CD14-positive monocyte (primary cell): ENCODE measurements at regions not wholly inside any gene's neighbourhood (a gene's known extent, or its start where the extent isn't known, plus 50 kb on each side); places are given as distances from the start of the nearest gene placed in this dataset.

Experiments used
- DNase-seq, 3 donors: peaks; one replicate each; pipeline ENCODE4 v3.0.0-alpha.2; 2011 to 2022
- H2AFZ ChIP-seq: 2 replicates; pipeline ENCODE4 v1.6.0; 2012; ENCODE audit warnings: mild to moderate bottlenecking, low read depth, low read length, inconsistent platforms; ENCODE audit not compliant: insufficient read depth, poor library complexity, severe bottlenecking
- H3K27ac ChIP-seq, 2 donors: 1 replicate in 1 of 2; 2 replicates in 1 of 2; pipeline ENCODE4 v1.5.1; 2012 to 2013; ENCODE audit warnings: low read length in 2 of 2, control low read depth in 1 of 2, inconsistent platforms in 1 of 2, low read depth in 1 of 2, mild to moderate bottlenecking in 1 of 2
- H3K27me3 ChIP-seq, 2 donors: one replicate each; pipeline versions ENCODE4 v1.6.0 to v1.6.1; 2011 to 2013; ENCODE audit warnings: low read length in 2 of 2; ENCODE audit not compliant: control insufficient read depth in 2 of 2, insufficient read depth in 2 of 2
- H3K36me3 ChIP-seq, 2 donors: replicated peaks in 1 of 2; 1 replicate in 1 of 2; 2 replicates in 1 of 2; pipeline versions ENCODE4 v1.5.1 to v1.6.1; 2012 to 2013; ENCODE audit warnings: low read length in 2 of 2, control low read depth in 1 of 2, inconsistent platforms in 1 of 2, mild to moderate bottlenecking in 1 of 2; ENCODE audit not compliant: insufficient read depth in 2 of 2, control insufficient read depth in 1 of 2
- H3K4me1 ChIP-seq, 2 donors: 1 replicate in 1 of 2; 2 replicates in 1 of 2; pipeline versions ENCODE4 v1.5.1 to v1.6.1; 2012 to 2013; ENCODE audit warnings: low read length in 2 of 2, control low read depth in 1 of 2, inconsistent platforms in 1 of 2, mild to moderate bottlenecking in 1 of 2, moderate library complexity in 1 of 2; ENCODE audit not compliant: insufficient read depth in 2 of 2, control insufficient read depth in 1 of 2
- H3K4me2 ChIP-seq: replicated peaks from 2 replicates; pipeline ENCODE3; 2012; ENCODE audit warnings: low read length, moderate library complexity, mild to moderate bottlenecking; ENCODE audit not compliant: poor library complexity, severe bottlenecking; ENCODE audit errors: extremely low read depth
- H3K4me3 ChIP-seq, 3 experiments: fragments of 200-600 bp in 1 of 3; sonication (generic) in 1 of 3; replicated peaks in 1 of 3; 1 replicate in 2 of 3; 2 replicates in 1 of 3; pipeline ENCODE4 v1.5.1; 2011 to 2013; ENCODE audit warnings: low read length in 3 of 3, mild to moderate bottlenecking in 3 of 3, control low read depth in 2 of 3, low read depth in 2 of 3, inconsistent platforms in 1 of 3, moderate library complexity in 1 of 3
- H3K79me2 ChIP-seq: 2 replicates; pipeline ENCODE4 v1.6.0; 2012; ENCODE audit warnings: mild to moderate bottlenecking, control low read depth, inconsistent platforms, low read length, moderate library complexity; ENCODE audit not compliant: insufficient read depth
- H3K9ac ChIP-seq: 2 replicates; pipeline ENCODE4 v1.6.0; 2017; ENCODE audit warnings: low read length, mild to moderate bottlenecking; ENCODE audit not compliant: insufficient read depth, poor library complexity, severe bottlenecking
- H3K9me3 ChIP-seq, 2 donors: replicated peaks in 1 of 2; 1 replicate in 1 of 2; 2 replicates in 1 of 2; pipeline versions ENCODE4 v1.5.1 to v1.6.1; 2012 to 2013; ENCODE audit warnings: low read length in 2 of 2, control low read depth in 1 of 2; ENCODE audit not compliant: control insufficient read depth in 1 of 2, insufficient read depth in 1 of 2
- H4K20me1 ChIP-seq: 2 replicates; pipeline ENCODE4 v1.6.0; 2012; ENCODE audit warnings: mild to moderate bottlenecking, low read length, control low read depth, moderate library complexity; ENCODE audit not compliant: insufficient read depth
- H3K27ac Mint-ChIP-seq, 7 donors: one replicate each; pipeline ENCODE4 v1.8.0; 2020; ENCODE audit warnings: mild to moderate bottlenecking in 7 of 7, mixed read lengths in 7 of 7, moderate library complexity in 6 of 7, inconsistent platforms in 2 of 7
- H3K27me3 Mint-ChIP-seq, 3 donors: one replicate each; pipeline ENCODE4 v1.8.0; 2021 to 2022; ENCODE audit warnings: low read depth in 3 of 3, mild to moderate bottlenecking in 3 of 3, mixed read lengths in 3 of 3, moderate library complexity in 3 of 3, inconsistent platforms in 1 of 3
- H3K36me3 Mint-ChIP-seq, 2 donors: one replicate each; pipeline ENCODE4 v1.8.0; 2020; ENCODE audit warnings: mixed read lengths in 2 of 2, inconsistent platforms in 1 of 2, mild to moderate bottlenecking in 1 of 2
- H3K4me1 Mint-ChIP-seq: one replicate; pipeline ENCODE4 v1.8.0; 2020; ENCODE audit warnings: mild to moderate bottlenecking, mixed read lengths
- H3K4me3 Mint-ChIP-seq, 2 donors: one replicate each; pipeline ENCODE4 v1.8.0; 2020; ENCODE audit warnings: mild to moderate bottlenecking in 2 of 2, mixed read lengths in 2 of 2, moderate library complexity in 1 of 2
- H3K9me3 Mint-ChIP-seq, 7 donors: one replicate each; pipeline ENCODE4 v1.8.0; 2020 to 2022; ENCODE audit warnings: mixed read lengths in 7 of 7, mild to moderate bottlenecking in 6 of 7, moderate library complexity in 6 of 7, inconsistent platforms in 2 of 7
- CTCF ChIP-seq: fragments of 200-600 bp; IDR thresholded peaks from one replicate; pipeline ENCODE4 v1.8.0; 2022; ENCODE audit warnings: antibody characterized with exemption, mild to moderate bottlenecking
- WGBS: methylation state at CpG from one replicate; pipeline ENCODE4 v1.1.5; 2013; ENCODE audit warnings: missing lambda C conversion rate; ENCODE audit not compliant: insufficient coverage; 5-methylcytosine and 5-hydroxymethylcytosine counted together
- intact Hi-C, 2 donors: fragments of 100-400 bp; cut with micrococcal nuclease; formaldehyde crosslinking; loops; one replicate each; pipeline versions ENCODE4 v1.15.0 to v1.15.1; 2023

- no peak for DNase-seq
- Histone ChIP-seq H3K9ac (no peak overlapping the region), H3K27me3 (no peaks in the 10 kb centered on the region), H3K4me2 (no peak overlapping the region), H3K36me3 (no peaks in the 10 kb centered on the region), H3K27ac (no peak overlapping the region), H3K9me3 (no peaks in the 10 kb centered on the region), H2AFZ (no peak overlapping the region), H3K4me3 (no peak overlapping the region), H3K4me1 (no peaks in the 10 kb centered on the region), H3K79me2 (no peaks in the 10 kb centered on the region), H4K20me1 (no peaks in the 10 kb centered on the region)
- no peaks in the 10 kb centered on the region for H3K27me3 Mint-ChIP-seq
- no peaks in the 10 kb centered on the region for H3K4me1 Mint-ChIP-seq
- intact Hi-C loops: no loop called here
- no peak for TF ChIP-seq CTCF
- H3K36me3 Mint-ChIP-seq: no peaks in the 10 kb centered on the region
- WGBS: no CpG with 5 or more reads among the region's 4 CpGs
- no peak overlapping the region for H3K27ac Mint-ChIP-seq
- no peak overlapping the region for H3K4me3 Mint-ChIP-seq
- H3K9me3 Mint-ChIP-seq: peaks cover 0 to 2% (median 0%) of the 10 kb centered on the region in 7 donors
Measured at GRCh38 chr6:141587482-141588266, 545.1 kb upstream of the GJE1 start.

- Mint-ChIP-seq H3K9me3 (peaks cover 0 to 2% (median 0%) of the 10 kb centered on the region in 7 donors), H3K4me3 (no peak overlapping the region), H3K4me1 (no peaks in the 10 kb centered on the region), H3K27ac (no peak overlapping the region), H3K36me3 (no peaks in the 10 kb centered on the region), H3K27me3 (peaks cover 0 to 2% (median 0%) of the 10 kb centered on the region in 3 donors)
- no peak for TF ChIP-seq CTCF
- no CpG with 5 or more reads among the region's 2 CpGs for WGBS
- Histone ChIP-seq H3K27me3 (no peaks in the 10 kb centered on the region), H3K27ac (no peak overlapping the region), H2AFZ (no peak overlapping the region), H3K9ac (no peak overlapping the region), H4K20me1 (no peaks in the 10 kb centered on the region), H3K4me3 (no peak overlapping the region), H3K4me2 (no peak overlapping the region), H3K9me3 (no peaks in the 10 kb centered on the region), H3K4me1 (no peaks in the 10 kb centered on the region), H3K36me3 (no peaks in the 10 kb centered on the region), H3K79me2 (no peaks in the 10 kb centered on the region)
- intact Hi-C loops: no loop called here
- DNase-seq: no peak
Measured at GRCh38 chr6:141580988-141581552, 551.7 kb upstream of the GJE1 start.
